K562 (cell line): ENCODE measurements at regions not wholly inside any gene's neighbourhood (a gene's known extent, or its start where the extent isn't known, plus 50 kb on each side); places are given as distances from the start of the nearest gene placed in this dataset.

ENCODE experiments used
- ATAC-seq: fragments of 200-7000 bp; cut with Tn5 transposase; 3 replicates; pipeline ENCODE4 v1.9.1; 2020; ENCODE audit warnings: moderate library complexity
- BruUV-seq: library from RNA; stranded (reverse); fragments of 400-500 nt; replicated peaks from 2 replicates; lab custom pipeline; 2021; lab: Mats Ljungman, UMichigan
- CTCF ChIA-PET: fragments of 300-600 bp; formaldehyde crosslinking; extraction: SDS; loops from one replicate; lab custom pipeline; 2021; ENCODE audit warnings: low intra/inter-chr PET ratio; lab: Yijun Ruan, JAX
- POLR2A ChIA-PET: fragments of 300-600, 350-650 bp; sonication (Branson Sonifier 250); formaldehyde crosslinking; extraction: SDS; loops from one replicate; lab custom pipeline; 2021; ENCODE audit warnings: antibody characterized with exemption, inconsistent platforms; lab: Yijun Ruan, JAX
- DNase-seq, 4 experiments: peaks; one replicate each; pipeline versions ENCODE4 v3.0.0 to v3.0.0-alpha.2; 2011 to 2018; ENCODE audit warnings: low spot score in 3 of 4, mixed read lengths in 3 of 4; ENCODE audit errors: extremely low read depth in 1 of 4
- FAIRE-seq: peaks from 2 replicates; lab custom pipeline; 2011; peaks lifted over from hg19 to GRCh38; lab: Jason Lieb, UNC
- H2AFZ ChIP-seq: 2 replicates; pipeline ENCODE4 v1.6.0; 2011; ENCODE audit warnings: low read depth, low read length, control low read depth, inconsistent platforms
- H3K27ac ChIP-seq: fragments of 200-600 bp; 3 replicates; pipeline ENCODE4 v1.8.0; 2011; ENCODE audit warnings: low read depth, mild to moderate bottlenecking, control low read depth, inconsistent platforms, low read length, moderate library complexity, mixed read lengths; ENCODE audit errors: extremely low read depth
- H3K27me3 ChIP-seq, 2 experiments: fragments of 300-600 bp in 1 of 2; 2 replicates in 1 of 2; 3 replicates in 1 of 2; pipeline versions ENCODE4 v1.6.0 to v1.8.0; 2011; ENCODE audit warnings: inconsistent platforms in 2 of 2, low read length in 2 of 2, mild to moderate bottlenecking in 1 of 2, mixed read lengths in 1 of 2, moderate library complexity in 1 of 2; ENCODE audit not compliant: control insufficient read depth in 2 of 2, insufficient read depth in 2 of 2
- H3K36me3 ChIP-seq: fragments of 300-600 bp; 3 replicates; pipeline ENCODE4 v1.8.0; 2011; ENCODE audit warnings: mild to moderate bottlenecking, low read length, inconsistent platforms; ENCODE audit not compliant: control insufficient read depth, insufficient read depth
- H3K4me1 ChIP-seq, 2 experiments: fragments of 200-600 bp in 1 of 2; replicated peaks in 1 of 2; 2 replicates in 1 of 2; 3 replicates in 1 of 2; pipeline versions ENCODE4 v1.5.1 to v1.8.0; 2011; ENCODE audit warnings: inconsistent platforms in 2 of 2, low read length in 2 of 2, mild to moderate bottlenecking in 1 of 2, mixed read lengths in 1 of 2, moderate library complexity in 1 of 2; ENCODE audit not compliant: control insufficient read depth in 2 of 2, insufficient read depth in 2 of 2
- H3K4me2 ChIP-seq: 2 replicates; pipeline ENCODE4 v1.6.1; 2011; ENCODE audit warnings: low read length, control low read depth, inconsistent platforms, mixed read lengths; ENCODE audit not compliant: insufficient read depth
- H3K4me3 ChIP-seq: fragments of 200-600 bp; sonication (generic), shearing (Covaris generic); 2 replicates; pipeline ENCODE4 v1.5.1; 2016; ENCODE audit warnings: control low read depth, inconsistent platforms
- H3K79me2 ChIP-seq: fragments of 200-600 bp; 3 replicates; pipeline ENCODE4 v1.8.0; 2011; ENCODE audit warnings: low read length, inconsistent platforms; ENCODE audit not compliant: control insufficient read depth, insufficient read depth
- H3K9ac ChIP-seq, 2 experiments: 2 replicates each; pipeline versions ENCODE4 v1.6.0 to v1.6.1; 2011; ENCODE audit warnings: low read depth in 2 of 2, low read length in 2 of 2, control low read depth in 1 of 2, inconsistent platforms in 1 of 2, mild to moderate bottlenecking in 1 of 2, mixed read lengths in 1 of 2; ENCODE audit not compliant: insufficient read depth in 1 of 2
- H3K9me1 ChIP-seq: one replicate; pipeline ENCODE4 v1.6.0; 2011; ENCODE audit warnings: inconsistent platforms, mild to moderate bottlenecking, low read length, moderate library complexity; ENCODE audit not compliant: control insufficient read depth, insufficient read depth
- H3K9me3 ChIP-seq: replicated peaks from 2 replicates; pipeline ENCODE4 v1.5.1; 2011; ENCODE audit warnings: low read depth, low read length, inconsistent platforms; ENCODE audit not compliant: control insufficient read depth, insufficient read depth
- H4K20me1 ChIP-seq: replicated peaks from 2 replicates; pipeline ENCODE4 v1.6.1; 2011; ENCODE audit warnings: low read length, inconsistent platforms, mixed read lengths; ENCODE audit not compliant: control insufficient read depth, insufficient read depth
- ARNT ChIP-seq, 2 experiments: fragments of 450-650 bp; IDR thresholded peaks; 2 replicates each; pipeline ENCODE4 v1.6.1; 2016; ENCODE audit warnings: mild to moderate bottlenecking in 1 of 2
- CBX2 ChIP-seq: fragments of 200-600 bp; sonication (generic); IDR thresholded peaks from one replicate; pipeline ENCODE4 v1.6.1; 2012; ENCODE audit warnings: mild to moderate bottlenecking, low read length, inconsistent platforms; ENCODE audit not compliant: insufficient read depth, poor library complexity, severe bottlenecking
- EWSR1 ChIP-seq: fragments of 450-650 bp; IDR thresholded peaks from 2 replicates; pipeline ENCODE4 v1.6.1; 2018; ENCODE audit warnings: borderline replicate concordance, mild to moderate bottlenecking, low read depth, moderate library complexity; ENCODE audit not compliant: partially characterized antibody
- HNRNPH1 ChIP-seq: fragments of 200-400 bp; formaldehyde crosslinking; optimal IDR thresholded peaks from 2 replicates; pipeline ENCODE3; 2017; ENCODE audit warnings: low read depth, mild to moderate bottlenecking, low read length, moderate library complexity
- L3MBTL2 ChIP-seq: fragments of 450-650 bp; IDR thresholded peaks from 2 replicates; pipeline ENCODE4 v1.6.1; 2016; ENCODE audit warnings: mild to moderate bottlenecking, moderate library complexity
- NCOA4 ChIP-seq: fragments of 450-650 bp; IDR thresholded peaks from 2 replicates; pipeline ENCODE4 v1.6.1; 2018; ENCODE audit warnings: mild to moderate bottlenecking; ENCODE audit not compliant: partially characterized antibody
- NFE2L1 ChIP-seq: fragments of 450-650 bp; IDR thresholded peaks from 2 replicates; pipeline ENCODE4 v1.6.1; 2016; ENCODE audit warnings: missing genetic modification characterization, low read depth, mild to moderate bottlenecking, missing compliant biosample characterization, moderate library complexity, borderline replicate concordance
- NR2C1 ChIP-seq, 2 experiments: fragments of 450-650 bp; IDR thresholded peaks; 2 replicates each; pipeline ENCODE4 v1.6.1; 2017; ENCODE audit warnings: mild to moderate bottlenecking in 2 of 2, antibody characterized with exemption in 1 of 2, inconsistent platforms in 1 of 2, missing compliant biosample characterization in 1 of 2, missing genetic modification characterization in 1 of 2
- POLR2G ChIP-seq: fragments of 200-400 bp; formaldehyde crosslinking; IDR thresholded peaks from 2 replicates; pipeline ENCODE4 v1.6.1; 2017; ENCODE audit warnings: low read depth, mild to moderate bottlenecking, antibody characterized with exemption, low read length, moderate library complexity
- RBM17 ChIP-seq: fragments of 200-400 bp; formaldehyde crosslinking; IDR thresholded peaks from 2 replicates; pipeline ENCODE4 v1.6.1; 2017; ENCODE audit warnings: low read depth, mild to moderate bottlenecking, low read length, borderline replicate concordance
- SIRT6 ChIP-seq: IDR thresholded peaks from one replicate; pipeline ENCODE4 v1.6.1; 2012; ENCODE audit warnings: low read depth, mild to moderate bottlenecking, control low read depth, inconsistent platforms, low read length, moderate library complexity
- SMARCA5 ChIP-seq: fragments of 450-650 bp; IDR thresholded peaks from 2 replicates; pipeline ENCODE4 v1.6.1; 2016
- ZZZ3 ChIP-seq: fragments of 450-650 bp; IDR thresholded peaks from 2 replicates; pipeline ENCODE4 v1.6.1; 2016; ENCODE audit warnings: antibody characterized with exemption, mild to moderate bottlenecking, moderate library complexity
- WGBS: fragments of 100-300 bp; shearing (Covaris generic); methylation state at CpG from one replicate; pipeline ENCODE4 v1.1.6; 2016; ENCODE audit warnings: low coverage, mixed read lengths; ENCODE audit not compliant: insufficient coverage; ENCODE audit errors: missing lambda C conversion rate; 5-methylcytosine and 5-hydroxymethylcytosine counted together
- in situ Hi-C: fragments of 300-500 bp; cut with MboI; formaldehyde crosslinking; loops from 4 replicates; pipeline ENCODE4 v1.15.0; 2018; ENCODE audit warnings: inconsistent platforms, mixed read lengths
- intact Hi-C: fragments of 100-400 bp; cut with micrococcal nuclease; formaldehyde crosslinking; loops from 2 replicates; pipeline ENCODE4 v1.14.2; 2022

- TF ChIP-seq SIRT6, result no peak
- no peak for TF ChIP-seq HNRNPH1
- no peak for TF ChIP-seq CBX2
- H4K20me1 ChIP-seq, result no peaks in the 10 kb centered on the region
- no peaks in the 10 kb centered on the region for H3K36me3 ChIP-seq
- CTCF ChIA-PET, result no interaction called here
- H3K9ac ChIP-seq, result no peak overlapping the region
- H3K27me3 ChIP-seq, result no peaks in the 10 kb centered on the region
- no peak overlapping the region for H3K27ac ChIP-seq
- FAIRE-seq (no peak), ATAC-seq (no peak), DNase-seq (no peak)
- H2AFZ ChIP-seq, result no peak overlapping the region
- BruUV-seq, result no TSS peak
- in situ Hi-C loops (no loop called here), intact Hi-C loops (no loop called here)
- H3K4me1 ChIP-seq, result no peaks in the 10 kb centered on the region
- POLR2A ChIA-PET, result no interaction called here
- no peak overlapping the region for H3K4me3 ChIP-seq
- no peak overlapping the region for H3K4me2 ChIP-seq
- H3K9me3 ChIP-seq, result no peaks in the 10 kb centered on the region
- H3K9me1 ChIP-seq, result no peaks in the 10 kb centered on the region
- no peaks in the 10 kb centered on the region for H3K79me2 ChIP-seq
Measured at GRCh38 chr3:59261009-59261408, 211.2 kb upstream of the CFAP20DC start.

- WGBS, result 0% methylated on average over 7 of the region's 8 CpGs
- ChIA-PET POLR2A (no interaction called here), CTCF (no interaction called here)
- Histone ChIP-seq H3K79me2 (no peaks in the 10 kb centered on the region), H3K4me1 (no peaks in the 10 kb centered on the region), H3K9me1 (no peaks in the 10 kb centered on the region), H2AFZ (no peak overlapping the region), H3K9ac (no peak overlapping the region), H3K9me3 (no peaks in the 10 kb centered on the region), H4K20me1 (no peaks in the 10 kb centered on the region), H3K27ac (no peak overlapping the region), H3K27me3 (peaks cover 0 to 4% of the 10 kb centered on the region in 2 experiments; a peak in 1 of 5 replicates), H3K4me2 (no peak overlapping the region), H3K4me3 (no peak overlapping the region), H3K36me3 (no peaks in the 10 kb centered on the region)
- in situ Hi-C loops (no loop called here), intact Hi-C loops (no loop called here)
- ATAC-seq (no peak), DNase-seq (no peak), FAIRE-seq (no peak)
- BruUV-seq, result no TSS peak
- no peak for TF ChIP-seq RBM17
- TF ChIP-seq NR2C1 (IDR thresholded peaks at IDR 0.05), result no peak
- no peak for TF ChIP-seq NR2C1 (tag; IDR thresholded peaks at IDR 0.05)
- TF ChIP-seq ZZZ3, result no peak
- TF ChIP-seq EWSR1, result no peak
- no peak for TF ChIP-seq L3MBTL2
- TF ChIP-seq NCOA4, result no peak
- no peak for TF ChIP-seq POLR2G
- no peak for TF ChIP-seq SMARCA5
- TF ChIP-seq ARNT (IDR thresholded peaks at IDR 0.05), result no peak
- no peak for TF ChIP-seq NFE2L1
Measured at GRCh38 chr3:59258550-59259260, 208.9 kb upstream of the CFAP20DC start.
